Dermis microvascular lymphatic vessel endothelial cell (primary cell): ENCODE measurements at regions not wholly inside any gene's neighbourhood (a gene's known extent, or its start where the extent isn't known, plus 50 kb on each side); places are given as distances from the start of the nearest gene placed in this dataset.

Experiments
- DNase-seq, 2 donors: peaks; one replicate each; pipeline versions ENCODE4 v3.0.0 to v3.0.0-alpha.2; 2010; ENCODE audit warnings: low read depth in 2 of 2

GRCh38 chr12:113684908-113685782 is 213.5 kb upstream of the LHX5 start:
- DNase-seq, result no peak

- no peak for DNase-seq
Measured at GRCh38 chr12:113684053-113684907, 212.6 kb upstream of the LHX5 start.

GRCh38 chr12:113683574-113683973 is 211.9 kb upstream of the LHX5 start:
- DNase-seq, result no peak

DNA sequence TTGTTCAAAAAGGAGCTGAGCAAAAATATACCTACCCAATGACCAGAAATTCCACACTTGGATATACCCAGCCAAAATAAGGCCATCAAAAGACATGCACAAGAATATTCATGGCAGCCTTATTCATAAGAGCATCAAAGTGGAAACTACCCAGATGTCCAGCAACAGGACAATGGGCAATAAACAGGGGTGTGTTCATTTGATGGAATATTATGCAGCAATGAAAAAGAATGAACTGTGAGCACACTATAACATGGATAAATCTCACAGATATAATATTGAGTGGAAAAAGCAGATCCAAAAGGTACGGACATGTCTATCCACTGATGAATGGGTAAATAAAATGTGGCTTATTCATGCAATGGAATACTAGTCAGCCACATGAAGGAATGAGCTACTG is 209.2 kb upstream of the LHX5 start:
- no peak for DNase-seq

DNA sequence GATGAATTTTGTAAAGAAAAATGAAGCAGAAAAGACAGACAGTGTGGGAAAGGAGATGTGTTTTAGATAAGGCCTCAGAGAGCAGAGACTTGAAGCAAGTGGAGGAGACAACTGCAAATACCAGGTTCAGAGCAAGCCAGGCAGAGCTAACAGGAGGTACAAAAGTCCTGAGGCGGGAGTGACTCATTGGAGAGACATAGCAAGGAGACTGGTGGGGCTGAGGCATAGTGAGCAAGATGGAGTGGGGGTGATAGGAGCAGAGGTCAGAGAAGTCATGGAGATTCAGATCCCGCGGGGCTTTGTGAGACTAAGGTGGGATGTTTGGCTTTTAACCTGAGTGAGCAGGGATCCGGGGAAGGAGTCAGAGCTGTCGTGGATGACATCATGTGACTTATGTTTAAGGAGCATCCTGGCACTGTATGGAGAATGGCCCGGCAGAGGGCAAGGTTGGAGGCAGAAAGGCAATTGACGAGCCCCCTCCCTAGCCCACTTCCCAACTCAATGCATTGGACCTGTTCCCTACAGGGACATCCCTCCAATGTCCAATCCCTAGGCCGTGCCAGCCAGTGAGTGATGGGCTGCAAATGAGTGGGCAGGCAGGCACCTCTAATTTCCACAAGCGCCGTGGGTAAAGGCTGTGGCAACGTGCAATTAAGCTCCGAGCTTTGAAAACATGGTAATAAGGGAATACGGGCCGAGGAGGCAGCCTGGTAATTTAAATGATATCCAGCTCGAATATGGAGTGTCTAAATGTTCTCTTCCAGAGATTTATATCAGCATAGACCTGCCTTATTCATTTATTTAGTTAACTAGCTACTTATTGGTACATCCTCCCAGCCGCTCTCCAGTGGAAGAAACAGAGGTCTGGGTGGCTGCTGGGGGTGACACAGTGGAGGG is 206.8 kb upstream of the LHX5 start:
- DNase-seq, result no peak

- DNase-seq, result no peak
Measured at GRCh38 chr12:113676547-113676946, 204.9 kb upstream of the LHX5 start.

GRCh38 chr12:113676117-113676516 is 204.4 kb upstream of the LHX5 start:
- no peak for DNase-seq

GRCh38 chr12:113674996-113675395 is 203.3 kb upstream of the LHX5 start:
- DNase-seq, result no peak

- no peak for DNase-seq
Measured at GRCh38 chr12:113674302-113674701, 202.6 kb upstream of the LHX5 start.

GRCh38 chr12:113673458-113674238 is 202.0 kb upstream of the LHX5 start:
- no peak for DNase-seq

DNA sequence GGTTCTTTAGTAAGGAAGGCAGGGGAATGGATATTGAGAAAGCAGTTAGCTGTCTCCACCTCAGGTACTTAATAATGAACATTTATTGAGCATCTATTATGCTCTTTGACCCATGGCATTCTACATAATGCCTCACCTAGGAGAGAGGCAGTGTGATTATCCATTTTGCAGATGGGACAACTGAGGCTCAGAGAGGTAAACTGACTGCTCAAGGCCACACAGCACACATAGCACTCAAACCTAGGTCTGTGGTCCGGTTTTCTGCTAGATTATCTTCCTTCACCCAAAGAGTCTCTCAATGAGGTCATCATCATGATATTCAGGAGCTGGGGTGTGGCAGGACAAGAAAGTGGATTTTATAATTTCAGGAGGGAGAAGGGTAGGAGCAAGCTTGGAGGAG is 199.1 kb upstream of the LHX5 start:
- no peak for DNase-seq

- DNase-seq, result no peak
Measured at GRCh38 chr12:113667676-113668356, 196.1 kb upstream of the LHX5 start.

GRCh38 chr12:113667095-113667494 is 195.4 kb upstream of the LHX5 start:
- no peak for DNase-seq

DNA sequence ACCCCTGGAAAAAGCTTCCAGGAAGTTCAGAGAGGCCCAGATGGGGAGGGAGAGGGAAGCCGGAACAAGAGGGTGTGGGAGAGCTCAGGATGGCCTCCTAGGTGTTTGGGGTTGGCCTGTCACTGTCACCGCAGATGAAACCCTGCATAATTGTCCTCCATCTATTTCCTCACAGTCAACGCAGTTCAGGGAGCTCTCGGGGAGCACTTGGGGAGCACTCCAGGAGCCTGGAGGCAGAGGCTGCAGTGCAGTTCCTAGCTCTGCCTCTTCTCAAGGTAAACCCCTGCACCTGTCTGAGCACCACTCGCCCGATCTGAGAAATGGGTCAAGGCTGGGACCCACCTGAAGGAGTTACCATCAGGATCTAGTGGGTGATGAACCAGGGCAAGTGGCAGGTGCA is 194.6 kb upstream of the LHX5 start:
- DNase-seq, result no peak

- DNase-seq, result no peak
Measured at GRCh38 chr12:113665457-113665856, 193.8 kb upstream of the LHX5 start.

DNA sequence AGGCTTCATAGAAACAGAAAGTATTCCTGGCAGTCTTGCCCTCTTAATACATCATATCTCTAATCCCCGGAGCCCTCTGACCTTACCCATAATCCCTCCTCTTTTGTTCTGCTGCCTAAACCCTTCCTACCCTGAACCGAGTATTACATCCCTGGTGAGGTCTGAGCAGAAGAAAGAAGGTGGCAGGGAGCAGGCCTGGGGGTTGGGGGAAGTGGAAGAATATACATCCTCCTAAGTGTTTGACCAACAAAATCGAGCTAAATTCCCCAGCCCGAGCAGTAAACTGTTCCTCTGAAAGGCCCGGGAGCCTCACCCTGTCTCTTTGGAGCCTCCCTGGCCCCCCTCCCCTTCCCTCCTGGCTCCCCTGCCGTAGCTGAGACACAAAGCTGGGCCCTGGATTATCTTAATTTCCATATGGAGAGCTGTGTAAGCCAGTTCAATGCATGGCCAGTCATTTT is 192.6 kb upstream of the LHX5 start:
- no peak for DNase-seq

DNA sequence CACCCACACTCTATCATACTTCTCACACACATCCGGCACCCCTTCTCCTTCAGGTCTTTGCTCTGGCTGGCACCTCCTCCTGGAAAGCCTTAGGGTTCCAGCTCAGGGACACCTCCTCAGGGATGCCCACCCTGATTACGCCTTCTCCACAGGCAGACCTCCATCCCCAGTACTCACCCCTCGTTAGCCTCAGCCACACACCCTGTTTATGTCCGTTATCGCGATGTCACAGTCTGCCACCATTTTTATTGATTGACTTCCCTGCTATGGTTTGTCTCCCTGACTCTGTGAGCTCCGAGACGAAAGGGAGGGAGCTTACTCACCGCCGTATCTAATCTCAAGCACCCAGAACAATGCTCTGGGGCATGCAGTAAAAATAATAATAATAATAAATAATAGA is 191.7 kb upstream of the LHX5 start:
- DNase-seq, result no peak

- DNase-seq, result no peak
Measured at GRCh38 chr12:113660936-113661335, 189.3 kb upstream of the LHX5 start.

DNA sequence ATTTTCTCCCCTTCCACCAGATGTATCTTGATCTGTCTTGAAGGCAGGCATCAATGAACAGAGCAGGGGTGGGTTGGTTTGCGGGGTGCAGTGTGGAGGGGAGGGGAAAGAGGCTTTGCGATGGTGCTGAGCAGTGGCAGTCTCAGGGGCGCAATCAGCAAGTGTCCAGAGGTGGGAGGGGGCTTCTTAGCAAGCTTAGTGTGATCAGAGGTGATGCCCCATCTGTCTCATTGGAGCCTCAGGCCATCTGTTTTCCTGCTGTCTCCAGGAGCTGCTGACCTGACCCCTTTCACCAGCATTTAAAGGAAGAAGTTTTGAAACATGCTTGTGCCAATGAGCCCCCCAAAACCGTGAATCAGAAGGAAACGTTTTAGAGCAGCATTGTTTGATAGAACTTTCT is 187.7 kb upstream of the LHX5 start:
- no peak for DNase-seq

- no peak for DNase-seq
Measured at GRCh38 chr12:113659015-113659414, 187.3 kb upstream of the LHX5 start.
